Tibial artery (tissue), 4 donors: ENCODE measurements at regions not wholly inside any gene's neighbourhood (a gene's known extent, or its start where the extent isn't known, plus 50 kb on each side); places are given as distances from the start of the nearest gene placed in this dataset.

Experiments
- DNase-seq, 2 donors: peaks; one replicate each; pipeline ENCODE4 v3.0.0-alpha.2; 2019
- H3K27ac ChIP-seq, 2 donors: fragments of 200-600 bp; sonication (generic) in 1 of 2; 1 replicate in 1 of 2; 2 replicates in 1 of 2; pipeline ENCODE4 v1.5.1; 2018 to 2019; ENCODE audit warnings: mild to moderate bottlenecking in 1 of 2
- H3K27me3 ChIP-seq, 2 donors: fragments of 200-600 bp; sonication (generic) in 1 of 2; one replicate each; pipeline versions ENCODE4 v1.5.1 to v1.6.0; 2016 to 2019
- H3K36me3 ChIP-seq, 3 donors: fragments of 200-600 bp; sonication (generic) in 2 of 3; one replicate each; pipeline ENCODE4 v1.5.1; 2016 to 2019; ENCODE audit warnings: mild to moderate bottlenecking in 2 of 3
- H3K4me1 ChIP-seq, 4 donors: fragments of 200-600 bp; sonication (generic) in 2 of 4; 1 replicate in 3 of 4; 2 replicates in 1 of 4; pipeline ENCODE4 v1.5.1; 2016 to 2019
- H3K4me3 ChIP-seq, 2 donors: fragments of 200-600 bp; sonication (generic) in 1 of 2; 1 replicate in 1 of 2; 2 replicates in 1 of 2; pipeline ENCODE4 v1.5.1; 2018 to 2019; ENCODE audit warnings: mild to moderate bottlenecking in 2 of 2
- H3K9me3 ChIP-seq, 3 donors: fragments of 200-600 bp; sonication (generic) in 1 of 3; one replicate each; pipeline ENCODE4 v1.5.1; 2016 to 2019
- intact Hi-C: fragments of 100-400 bp; cut with DNase I; formaldehyde crosslinking; loops from one replicate; pipeline ENCODE4 v1.15.0; 2023; ENCODE audit warnings: low total_unique reads
- TF ChIP-seq, protein P1 (sequence below), 2 experiments: fragments of 200-600 bp in 1 of 2; fragments of 450-650 bp in 1 of 2; IDR thresholded peaks; one replicate each; pipeline ENCODE4 v1.5.1; 2017 to 2019; ENCODE audit warnings: antibody characterized with exemption in 2 of 2, mild to moderate bottlenecking in 1 of 2, moderate library complexity in 1 of 2

DNA sequence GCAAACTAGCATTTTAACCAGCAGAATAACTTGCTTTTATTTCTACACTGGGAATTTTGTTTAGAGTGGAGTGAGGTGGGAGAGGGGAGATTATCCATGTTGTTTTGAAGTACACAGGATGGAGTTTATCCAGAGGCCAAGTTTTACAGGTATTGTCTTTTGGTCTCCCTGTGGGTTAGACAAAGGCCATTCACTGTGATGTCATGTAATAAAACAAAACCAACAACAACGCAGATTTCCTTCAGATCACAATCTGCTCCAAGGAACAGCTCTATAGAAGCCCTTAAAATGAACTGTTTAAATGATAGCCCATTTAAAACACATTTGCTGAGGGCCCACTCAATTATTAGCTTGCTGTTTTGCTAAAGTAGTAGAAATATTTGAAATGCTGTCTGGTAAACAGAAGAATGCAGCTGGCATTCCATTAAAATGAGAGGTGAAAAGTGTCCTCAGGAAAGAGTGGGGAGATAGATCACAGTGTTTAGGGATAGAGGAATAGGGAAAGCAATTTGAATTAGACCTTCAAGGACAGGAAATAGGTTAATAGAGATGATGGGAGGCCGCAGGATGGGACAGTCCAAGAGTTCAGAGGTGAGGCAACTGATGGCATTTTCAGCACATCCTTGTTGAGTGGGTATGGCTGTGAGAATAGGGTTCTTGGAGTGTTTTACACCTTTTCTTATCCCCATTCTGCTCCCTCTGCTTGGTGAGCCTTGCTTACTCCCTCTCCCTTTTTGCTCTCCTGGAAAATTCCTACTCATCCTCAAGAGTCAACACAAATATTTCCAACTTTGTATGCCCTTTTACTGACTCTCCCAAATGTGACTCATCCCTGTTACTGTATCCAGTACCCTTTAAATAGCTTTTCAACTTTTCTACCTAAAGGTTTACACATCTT lies 140.1 kb upstream of the NR3C1 start:
- no peaks in the 10 kb centered on the region for H3K36me3 ChIP-seq
- no peaks in the 10 kb centered on the region for H3K27me3 ChIP-seq
- H3K4me3 ChIP-seq, result no peak overlapping the region
- TF ChIP-seq, protein P1, sequence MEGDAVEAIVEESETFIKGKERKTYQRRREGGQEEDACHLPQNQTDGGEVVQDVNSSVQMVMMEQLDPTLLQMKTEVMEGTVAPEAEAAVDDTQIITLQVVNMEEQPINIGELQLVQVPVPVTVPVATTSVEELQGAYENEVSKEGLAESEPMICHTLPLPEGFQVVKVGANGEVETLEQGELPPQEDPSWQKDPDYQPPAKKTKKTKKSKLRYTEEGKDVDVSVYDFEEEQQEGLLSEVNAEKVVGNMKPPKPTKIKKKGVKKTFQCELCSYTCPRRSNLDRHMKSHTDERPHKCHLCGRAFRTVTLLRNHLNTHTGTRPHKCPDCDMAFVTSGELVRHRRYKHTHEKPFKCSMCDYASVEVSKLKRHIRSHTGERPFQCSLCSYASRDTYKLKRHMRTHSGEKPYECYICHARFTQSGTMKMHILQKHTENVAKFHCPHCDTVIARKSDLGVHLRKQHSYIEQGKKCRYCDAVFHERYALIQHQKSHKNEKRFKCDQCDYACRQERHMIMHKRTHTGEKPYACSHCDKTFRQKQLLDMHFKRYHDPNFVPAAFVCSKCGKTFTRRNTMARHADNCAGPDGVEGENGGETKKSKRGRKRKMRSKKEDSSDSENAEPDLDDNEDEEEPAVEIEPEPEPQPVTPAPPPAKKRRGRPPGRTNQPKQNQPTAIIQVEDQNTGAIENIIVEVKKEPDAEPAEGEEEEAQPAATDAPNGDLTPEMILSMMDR (IDR thresholded peaks at IDR 0.05), result no peak
- no peak overlapping the region for H3K27ac ChIP-seq
- no peak for DNase-seq
- intact Hi-C loops, result no loop called here
- peaks cover 0 to 8% (median 0%) of the 10 kb centered on the region in 3 donors for H3K9me3 ChIP-seq
- no peaks in the 10 kb centered on the region for H3K4me1 ChIP-seq

DNA sequence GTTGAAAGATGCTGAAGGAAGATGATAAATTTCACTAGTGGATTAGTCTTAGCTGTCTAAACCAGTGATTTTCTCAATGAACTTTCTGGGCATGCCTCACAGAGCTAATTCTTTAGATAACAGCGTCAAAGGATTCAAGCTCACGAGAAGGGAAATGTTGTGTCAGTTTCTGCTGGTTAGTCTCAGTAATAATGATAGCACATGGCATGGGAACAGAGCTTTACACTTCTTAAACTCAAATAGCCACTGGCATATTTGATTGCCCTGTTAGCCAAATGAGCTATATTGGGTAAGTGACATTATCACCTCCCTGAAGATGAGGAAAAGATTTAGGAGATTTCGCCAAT lies 139.3 kb upstream of the NR3C1 start:
- H3K27ac ChIP-seq, result no peak overlapping the region
- no peak overlapping the region for H3K4me3 ChIP-seq
- TF ChIP-seq, protein P1 (IDR thresholded peaks at IDR 0.05), result no peak
- H3K4me1 ChIP-seq, result no peaks in the 10 kb centered on the region
- no peaks in the 10 kb centered on the region for H3K27me3 ChIP-seq
- H3K36me3 ChIP-seq, result no peaks in the 10 kb centered on the region
- peaks cover 0 to 8% (median 0%) of the 10 kb centered on the region in 3 donors for H3K9me3 ChIP-seq
- intact Hi-C loops, result no loop called here
- DNase-seq, result no peak

DNA sequence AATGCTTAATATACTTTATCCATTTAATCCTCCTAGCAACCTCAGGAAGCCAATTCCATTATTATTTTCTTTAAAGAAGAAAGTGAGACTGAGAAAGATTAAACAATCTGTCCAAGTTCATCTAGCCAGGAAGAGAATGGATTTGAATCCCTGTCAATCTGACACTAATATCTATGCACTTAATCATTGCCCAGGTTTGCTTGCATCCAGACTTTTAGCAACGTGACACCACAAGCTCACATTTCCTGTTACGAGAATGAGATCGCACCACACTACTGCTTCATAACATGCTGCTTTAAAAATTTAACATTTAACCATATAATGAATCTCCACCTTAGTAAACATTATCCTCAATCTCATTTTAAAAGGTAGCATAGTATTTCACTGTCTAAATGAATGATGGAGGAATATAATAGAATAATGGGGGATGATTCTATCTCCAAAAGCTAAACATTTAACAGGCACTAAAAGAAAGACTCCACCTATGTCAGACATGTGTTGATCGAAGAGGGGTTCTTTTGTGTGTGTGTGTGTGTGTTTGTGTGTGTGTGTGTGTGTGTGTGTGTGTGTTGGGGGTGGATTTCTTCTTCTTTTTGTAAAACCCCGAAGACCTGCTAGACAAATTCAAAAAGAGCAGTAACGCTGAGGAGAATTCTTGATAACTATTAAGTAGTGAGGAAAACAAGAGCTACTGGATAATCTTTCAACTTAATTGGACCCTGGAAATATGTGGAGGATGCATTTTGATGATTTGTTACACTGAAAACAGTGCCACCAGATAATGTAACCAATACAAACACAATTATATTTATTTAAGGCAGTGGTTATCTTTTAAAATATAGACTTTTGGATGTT lies 138.7 kb upstream of the NR3C1 start:
- Histone ChIP-seq H3K9me3 (peaks cover 0 to 8% (median 0%) of the 10 kb centered on the region in 3 donors), H3K27ac (no peak overlapping the region), H3K27me3 (no peaks in the 10 kb centered on the region), H3K4me1 (no peaks in the 10 kb centered on the region), H3K4me3 (no peak overlapping the region), H3K36me3 (no peaks in the 10 kb centered on the region)
- intact Hi-C loops, result no loop called here
- DNase-seq, result no peak
- TF ChIP-seq, protein P1 (IDR thresholded peaks at IDR 0.05), result no peak

DNA sequence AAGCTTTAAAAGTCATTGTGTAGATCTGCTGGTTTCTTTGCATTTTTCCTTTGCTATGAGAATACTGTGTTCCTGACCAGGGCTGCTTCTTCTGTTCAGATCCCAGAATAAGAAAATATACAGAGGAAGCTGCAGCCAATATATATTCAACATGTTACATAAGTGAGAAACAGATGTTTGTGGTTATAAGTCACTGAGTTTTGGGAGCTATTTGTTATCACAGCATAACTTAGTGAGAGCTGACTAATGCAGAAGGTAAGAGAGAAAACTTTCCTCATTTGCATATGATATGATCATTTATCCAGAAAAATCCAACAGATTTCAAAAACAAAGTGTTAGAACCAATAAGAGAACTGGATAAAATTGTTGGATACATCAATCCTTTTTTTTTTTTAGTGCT lies 136.3 kb upstream of the NR3C1 start:
- TF ChIP-seq, protein P1 (IDR thresholded peaks at IDR 0.05), result no peak
- no peaks in the 10 kb centered on the region for H3K27me3 ChIP-seq
- no peak overlapping the region for H3K4me3 ChIP-seq
- no peaks in the 10 kb centered on the region for H3K36me3 ChIP-seq
- peaks cover 0 to 8% (median 0%) of the 10 kb centered on the region in 3 donors for H3K9me3 ChIP-seq
- intact Hi-C loops, result no loop called here
- DNase-seq, result no peak
- H3K27ac ChIP-seq, result no peak overlapping the region
- H3K4me1 ChIP-seq, result peaks cover 0 to 7% (median 0%) of the 10 kb centered on the region in 4 donors

DNA sequence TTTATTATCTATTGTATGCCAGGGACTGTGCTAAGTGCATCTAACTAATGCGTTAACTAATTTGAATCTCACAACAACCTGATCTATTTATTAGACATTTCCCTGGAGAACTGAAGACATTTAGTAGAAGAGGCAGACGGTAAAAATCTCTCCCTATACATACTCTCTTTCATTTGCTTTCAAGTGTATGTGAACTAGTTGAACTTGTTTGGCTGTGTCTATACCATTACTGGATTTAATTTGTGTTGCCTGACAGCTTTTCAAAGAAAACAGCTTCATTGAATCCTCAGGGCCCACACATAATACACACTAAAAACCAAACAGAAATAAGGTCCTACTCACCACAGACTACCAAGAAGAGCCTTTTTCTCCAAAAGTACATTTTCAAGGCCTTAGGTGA lies 133.6 kb upstream of the NR3C1 start:
- TF ChIP-seq, protein P1 (IDR thresholded peaks at IDR 0.05), result no peak

More for the DNA sequence above, 133.6 kb upstream of the NR3C1 start:
- intact Hi-C loops, result no loop called here
- no peak overlapping the region for H3K4me3 ChIP-seq
- H3K4me1 ChIP-seq, result peaks cover 0 to 7% (median 0%) of the 10 kb centered on the region in 4 donors
- H3K9me3 ChIP-seq, result peaks cover 0 to 8% (median 0%) of the 10 kb centered on the region in 3 donors
- no peaks in the 10 kb centered on the region for H3K36me3 ChIP-seq
- no peak for DNase-seq
- H3K27ac ChIP-seq, result no peak overlapping the region
- no peaks in the 10 kb centered on the region for H3K27me3 ChIP-seq
